ENCODE measurements at regions not wholly inside any gene's neighbourhood (a gene's known extent, or its start where the extent isn't known, plus 50 kb on each side); places are given as distances from the start of the nearest gene placed in this dataset.
A peak's percentile ranks its signal among the peaks of the same experiment; 100 is the strongest.

DNA sequence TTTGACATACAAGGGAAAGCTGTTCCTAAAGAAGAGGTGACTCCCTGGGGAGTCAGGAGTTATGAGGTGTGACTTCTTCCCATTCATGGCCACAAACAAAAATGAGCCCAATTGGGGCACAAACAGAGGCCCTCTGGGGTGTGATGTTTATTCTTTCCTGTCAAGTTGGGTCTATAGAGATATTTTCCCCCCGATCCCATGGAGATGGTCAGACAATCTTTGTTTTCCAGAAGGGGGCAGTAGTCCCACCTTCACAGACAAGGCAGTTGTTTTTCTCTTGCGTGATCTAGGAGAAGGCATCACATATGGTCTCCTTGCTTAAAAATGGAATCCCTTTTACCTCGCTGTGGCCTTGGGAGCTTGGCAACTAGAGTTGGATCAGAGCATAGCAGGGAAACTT, 110.3 kb downstream of the MFSD1 start:
- no peak overlapping the region for H3K4me3 ChIP-seq
- no peaks in the 10 kb centered on the region for H3K4me1 ChIP-seq (replicated peaks in 1 of 2; ENCODE audit: control insufficient read depth in 2 of 2, insufficient read depth in 2 of 2, low read length in 2 of 2)
- H3K36me3 ChIP-seq (ENCODE audit: control insufficient read depth, insufficient read depth, low read length): no peaks in the 10 kb centered on the region
- no peak overlapping the region for H3K4me2 ChIP-seq (ENCODE audit: insufficient read depth, low read length)
- no peaks in the 10 kb centered on the region for H3K9me1 ChIP-seq (ENCODE audit: control insufficient read depth, insufficient read depth, low read length)
- H3K79me2 ChIP-seq (ENCODE audit: control insufficient read depth, insufficient read depth, low read length): no peaks in the 10 kb centered on the region
- 0% methylated on average over 3 of the region's 3 CpGs for WGBS (ENCODE audit: insufficient coverage, low coverage, missing lambda C conversion rate)
- H2AFZ ChIP-seq (ENCODE audit: low read depth, low read length): no peak overlapping the region
- intact Hi-C loops (cut with micrococcal nuclease): loop anchor here (5.0 kb wide), 1 partner anchor 65 kb away; no protein-coding TSS in a partner anchor
- no peaks in the 10 kb centered on the region for H3K27me3 ChIP-seq (ENCODE audit: control insufficient read depth in 2 of 2, insufficient read depth in 2 of 2, low read length in 2 of 2)
- BruUV-seq (replicated peaks): no TSS peak
- H4K20me1 ChIP-seq (replicated peaks; ENCODE audit: control insufficient read depth, insufficient read depth, low read length): no peaks in the 10 kb centered on the region
- no peak overlapping the region for H3K9ac ChIP-seq (ENCODE audit: insufficient read depth in 1 of 2, low read depth in 2 of 2, low read length in 2 of 2)
- CTCF ChIA-PET (ENCODE audit: low intra/inter-chr PET ratio): no interaction called here
- ATAC-seq: peak; percentile 75
- H3K9me3 ChIP-seq (replicated peaks; ENCODE audit: control insufficient read depth, insufficient read depth, low read depth, low read length): no peaks in the 10 kb centered on the region
- POLR2A ChIA-PET: no interaction called here
- in situ Hi-C loops (cut with MboI): no loop called here
- H3K27ac ChIP-seq (ENCODE audit: extremely low read depth, low read depth, low read length): no peak overlapping the region
- peak; percentile 56 for FAIRE-seq
- DNase-seq (ENCODE audit: extremely low read depth in 1 of 4, low spot score in 3 of 4): peak in 2 of 4 experiments; percentile 21 to 25
- TF ChIP-seq, protein P1, sequence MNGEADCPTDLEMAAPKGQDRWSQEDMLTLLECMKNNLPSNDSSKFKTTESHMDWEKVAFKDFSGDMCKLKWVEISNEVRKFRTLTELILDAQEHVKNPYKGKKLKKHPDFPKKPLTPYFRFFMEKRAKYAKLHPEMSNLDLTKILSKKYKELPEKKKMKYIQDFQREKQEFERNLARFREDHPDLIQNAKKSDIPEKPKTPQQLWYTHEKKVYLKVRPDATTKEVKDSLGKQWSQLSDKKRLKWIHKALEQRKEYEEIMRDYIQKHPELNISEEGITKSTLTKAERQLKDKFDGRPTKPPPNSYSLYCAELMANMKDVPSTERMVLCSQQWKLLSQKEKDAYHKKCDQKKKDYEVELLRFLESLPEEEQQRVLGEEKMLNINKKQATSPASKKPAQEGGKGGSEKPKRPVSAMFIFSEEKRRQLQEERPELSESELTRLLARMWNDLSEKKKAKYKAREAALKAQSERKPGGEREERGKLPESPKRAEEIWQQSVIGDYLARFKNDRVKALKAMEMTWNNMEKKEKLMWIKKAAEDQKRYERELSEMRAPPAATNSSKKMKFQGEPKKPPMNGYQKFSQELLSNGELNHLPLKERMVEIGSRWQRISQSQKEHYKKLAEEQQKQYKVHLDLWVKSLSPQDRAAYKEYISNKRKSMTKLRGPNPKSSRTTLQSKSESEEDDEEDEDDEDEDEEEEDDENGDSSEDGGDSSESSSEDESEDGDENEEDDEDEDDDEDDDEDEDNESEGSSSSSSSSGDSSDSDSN (IDR thresholded peaks at IDR 0.05; ENCODE audit: borderline replicate concordance in 1 of 2, low read depth in 2 of 2, low read length in 2 of 2): no peak
- TF ChIP-seq ZKSCAN3 (CRISPR knock-in tag; IDR thresholded peaks at IDR 0.05) (no peak), NFATC3 (IDR thresholded peaks at IDR 0.05) (no peak), ZNF668 (CRISPR knock-in tag; IDR thresholded peaks at IDR 0.05) (no peak), CC2D1A (IDR thresholded peaks at IDR 0.05) (no peak)
- TF ChIP-seq, protein P2, sequence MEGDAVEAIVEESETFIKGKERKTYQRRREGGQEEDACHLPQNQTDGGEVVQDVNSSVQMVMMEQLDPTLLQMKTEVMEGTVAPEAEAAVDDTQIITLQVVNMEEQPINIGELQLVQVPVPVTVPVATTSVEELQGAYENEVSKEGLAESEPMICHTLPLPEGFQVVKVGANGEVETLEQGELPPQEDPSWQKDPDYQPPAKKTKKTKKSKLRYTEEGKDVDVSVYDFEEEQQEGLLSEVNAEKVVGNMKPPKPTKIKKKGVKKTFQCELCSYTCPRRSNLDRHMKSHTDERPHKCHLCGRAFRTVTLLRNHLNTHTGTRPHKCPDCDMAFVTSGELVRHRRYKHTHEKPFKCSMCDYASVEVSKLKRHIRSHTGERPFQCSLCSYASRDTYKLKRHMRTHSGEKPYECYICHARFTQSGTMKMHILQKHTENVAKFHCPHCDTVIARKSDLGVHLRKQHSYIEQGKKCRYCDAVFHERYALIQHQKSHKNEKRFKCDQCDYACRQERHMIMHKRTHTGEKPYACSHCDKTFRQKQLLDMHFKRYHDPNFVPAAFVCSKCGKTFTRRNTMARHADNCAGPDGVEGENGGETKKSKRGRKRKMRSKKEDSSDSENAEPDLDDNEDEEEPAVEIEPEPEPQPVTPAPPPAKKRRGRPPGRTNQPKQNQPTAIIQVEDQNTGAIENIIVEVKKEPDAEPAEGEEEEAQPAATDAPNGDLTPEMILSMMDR (IDR thresholded peaks at IDR 0.05 in 2 of 3, conservative IDR thresholded peaks at IDR 0.05 in 1 of 3; ENCODE audit: insufficient read depth in 2 of 3, low read depth in 1 of 3, low read length in 3 of 3): peak in 2 of 3 experiments; percentile 39 to 40; a peak in 3 of 6 replicates
- TF ChIP-seq, protein P3, sequence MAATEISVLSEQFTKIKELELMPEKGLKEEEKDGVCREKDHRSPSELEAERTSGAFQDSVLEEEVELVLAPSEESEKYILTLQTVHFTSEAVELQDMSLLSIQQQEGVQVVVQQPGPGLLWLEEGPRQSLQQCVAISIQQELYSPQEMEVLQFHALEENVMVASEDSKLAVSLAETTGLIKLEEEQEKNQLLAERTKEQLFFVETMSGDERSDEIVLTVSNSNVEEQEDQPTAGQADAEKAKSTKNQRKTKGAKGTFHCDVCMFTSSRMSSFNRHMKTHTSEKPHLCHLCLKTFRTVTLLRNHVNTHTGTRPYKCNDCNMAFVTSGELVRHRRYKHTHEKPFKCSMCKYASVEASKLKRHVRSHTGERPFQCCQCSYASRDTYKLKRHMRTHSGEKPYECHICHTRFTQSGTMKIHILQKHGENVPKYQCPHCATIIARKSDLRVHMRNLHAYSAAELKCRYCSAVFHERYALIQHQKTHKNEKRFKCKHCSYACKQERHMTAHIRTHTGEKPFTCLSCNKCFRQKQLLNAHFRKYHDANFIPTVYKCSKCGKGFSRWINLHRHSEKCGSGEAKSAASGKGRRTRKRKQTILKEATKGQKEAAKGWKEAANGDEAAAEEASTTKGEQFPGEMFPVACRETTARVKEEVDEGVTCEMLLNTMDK (IDR thresholded peaks at IDR 0.05; ENCODE audit: borderline replicate concordance, insufficient read depth, low read depth, low read length, poor library complexity, severe bottlenecking): peak; percentile 18
- TF ChIP-seq, protein P4, sequence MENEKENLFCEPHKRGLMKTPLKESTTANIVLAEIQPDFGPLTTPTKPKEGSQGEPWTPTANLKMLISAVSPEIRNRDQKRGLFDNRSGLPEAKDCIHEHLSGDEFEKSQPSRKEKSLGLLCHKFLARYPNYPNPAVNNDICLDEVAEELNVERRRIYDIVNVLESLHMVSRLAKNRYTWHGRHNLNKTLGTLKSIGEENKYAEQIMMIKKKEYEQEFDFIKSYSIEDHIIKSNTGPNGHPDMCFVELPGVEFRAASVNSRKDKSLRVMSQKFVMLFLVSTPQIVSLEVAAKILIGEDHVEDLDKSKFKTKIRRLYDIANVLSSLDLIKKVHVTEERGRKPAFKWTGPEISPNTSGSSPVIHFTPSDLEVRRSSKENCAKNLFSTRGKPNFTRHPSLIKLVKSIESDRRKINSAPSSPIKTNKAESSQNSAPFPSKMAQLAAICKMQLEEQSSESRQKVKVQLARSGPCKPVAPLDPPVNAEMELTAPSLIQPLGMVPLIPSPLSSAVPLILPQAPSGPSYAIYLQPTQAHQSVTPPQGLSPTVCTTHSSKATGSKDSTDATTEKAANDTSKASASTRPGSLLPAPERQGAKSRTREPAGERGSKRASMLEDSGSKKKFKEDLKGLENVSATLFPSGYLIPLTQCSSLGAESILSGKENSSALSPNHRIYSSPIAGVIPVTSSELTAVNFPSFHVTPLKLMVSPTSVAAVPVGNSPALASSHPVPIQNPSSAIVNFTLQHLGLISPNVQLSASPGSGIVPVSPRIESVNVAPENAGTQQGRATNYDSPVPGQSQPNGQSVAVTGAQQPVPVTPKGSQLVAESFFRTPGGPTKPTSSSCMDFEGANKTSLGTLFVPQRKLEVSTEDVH (IDR thresholded peaks at IDR 0.05; ENCODE audit: low read depth, partially characterized antibody): no peak
- TF ChIP-seq, protein P5, sequence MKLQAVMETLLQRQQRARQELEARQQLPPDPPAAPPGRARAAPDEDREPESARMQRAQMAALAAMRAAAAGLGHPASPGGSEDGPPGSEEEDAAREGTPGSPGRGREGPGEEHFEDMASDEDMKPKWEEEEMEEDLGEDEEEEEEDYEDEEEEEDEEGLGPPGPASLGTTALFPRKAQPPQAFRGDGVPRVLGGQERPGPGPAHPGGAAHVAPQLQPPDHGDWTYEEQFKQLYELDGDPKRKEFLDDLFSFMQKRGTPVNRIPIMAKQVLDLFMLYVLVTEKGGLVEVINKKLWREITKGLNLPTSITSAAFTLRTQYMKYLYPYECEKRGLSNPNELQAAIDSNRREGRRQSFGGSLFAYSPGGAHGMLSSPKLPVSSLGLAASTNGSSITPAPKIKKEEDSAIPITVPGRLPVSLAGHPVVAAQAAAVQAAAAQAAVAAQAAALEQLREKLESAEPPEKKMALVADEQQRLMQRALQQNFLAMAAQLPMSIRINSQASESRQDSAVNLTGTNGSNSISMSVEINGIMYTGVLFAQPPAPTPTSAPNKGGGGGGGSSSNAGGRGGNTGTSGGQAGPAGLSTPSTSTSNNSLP (IDR thresholded peaks at IDR 0.05; ENCODE audit: borderline replicate concordance, low read depth, low read length): no peak
